ENCODE measurements at regions not wholly inside any gene's neighbourhood (a gene's known extent, or its start where the extent isn't known, plus 50 kb on each side); places are given as distances from the start of the nearest gene placed in this dataset.

DNA sequence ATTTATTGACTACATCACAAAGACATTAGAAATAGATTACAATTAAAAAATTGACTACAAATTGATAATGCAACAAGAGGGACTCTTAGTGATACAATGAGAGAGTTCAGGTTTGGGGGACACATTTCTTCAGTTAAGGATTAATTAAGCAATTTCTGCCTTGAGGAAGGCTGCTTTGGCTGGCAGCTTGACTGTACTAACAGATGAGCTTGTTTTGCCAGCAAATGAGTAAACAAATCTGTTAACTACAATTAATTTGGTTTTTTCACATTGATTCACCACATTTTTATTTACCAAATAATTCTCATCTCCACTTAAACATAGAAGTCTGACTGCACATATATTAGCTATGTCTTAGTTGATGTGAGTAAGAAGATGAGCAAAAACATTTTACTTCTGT, 183.6 kb upstream of the ZNF385D start:
- Mint-ChIP-seq H3K4me1 (ENCODE audit: low read depth) (no peaks in the 10 kb centered on the region), H3K4me3 (no peak overlapping the region), H3K36me3 (ENCODE audit: low read depth) (no peaks in the 10 kb centered on the region), H3K27me3 (no peaks in the 10 kb centered on the region), H3K9me3 (peaks cover 4% of the 10 kb centered on the region), H3K27ac (no peak overlapping the region)
- no peak for DNase-seq
- Histone ChIP-seq H3K4me1 (ENCODE audit: insufficient read depth, low read length) (no peaks in the 10 kb centered on the region), H3K9me3 (ENCODE audit: control insufficient read depth in 1 of 2, insufficient read depth in 1 of 2, low read length in 2 of 2) (peaks cover 0 to 6% of the 10 kb centered on the region in 2 experiments), H3K27ac (ENCODE audit: low read depth in 1 of 2, low read length in 2 of 2) (no peak overlapping the region), H3K27me3 (ENCODE audit: control insufficient read depth in 1 of 2, insufficient read depth in 2 of 2, low read length in 2 of 2) (no peaks in the 10 kb centered on the region), H3K4me3 (ENCODE audit: low read length) (no peak overlapping the region), H3K36me3 (ENCODE audit: insufficient read depth, low read length) (no peaks in the 10 kb centered on the region)
- POLR2A ChIA-PET: no interaction called here
- TF ChIP-seq, protein P1, sequence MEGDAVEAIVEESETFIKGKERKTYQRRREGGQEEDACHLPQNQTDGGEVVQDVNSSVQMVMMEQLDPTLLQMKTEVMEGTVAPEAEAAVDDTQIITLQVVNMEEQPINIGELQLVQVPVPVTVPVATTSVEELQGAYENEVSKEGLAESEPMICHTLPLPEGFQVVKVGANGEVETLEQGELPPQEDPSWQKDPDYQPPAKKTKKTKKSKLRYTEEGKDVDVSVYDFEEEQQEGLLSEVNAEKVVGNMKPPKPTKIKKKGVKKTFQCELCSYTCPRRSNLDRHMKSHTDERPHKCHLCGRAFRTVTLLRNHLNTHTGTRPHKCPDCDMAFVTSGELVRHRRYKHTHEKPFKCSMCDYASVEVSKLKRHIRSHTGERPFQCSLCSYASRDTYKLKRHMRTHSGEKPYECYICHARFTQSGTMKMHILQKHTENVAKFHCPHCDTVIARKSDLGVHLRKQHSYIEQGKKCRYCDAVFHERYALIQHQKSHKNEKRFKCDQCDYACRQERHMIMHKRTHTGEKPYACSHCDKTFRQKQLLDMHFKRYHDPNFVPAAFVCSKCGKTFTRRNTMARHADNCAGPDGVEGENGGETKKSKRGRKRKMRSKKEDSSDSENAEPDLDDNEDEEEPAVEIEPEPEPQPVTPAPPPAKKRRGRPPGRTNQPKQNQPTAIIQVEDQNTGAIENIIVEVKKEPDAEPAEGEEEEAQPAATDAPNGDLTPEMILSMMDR (IDR thresholded peaks at IDR 0.05): no peak
- CTCF ChIA-PET: no interaction called here
- no peak for ATAC-seq (ENCODE audit: poor library complexity)
- intact Hi-C loops (cut with DNase I, micrococcal nuclease): no loop called here

DNA sequence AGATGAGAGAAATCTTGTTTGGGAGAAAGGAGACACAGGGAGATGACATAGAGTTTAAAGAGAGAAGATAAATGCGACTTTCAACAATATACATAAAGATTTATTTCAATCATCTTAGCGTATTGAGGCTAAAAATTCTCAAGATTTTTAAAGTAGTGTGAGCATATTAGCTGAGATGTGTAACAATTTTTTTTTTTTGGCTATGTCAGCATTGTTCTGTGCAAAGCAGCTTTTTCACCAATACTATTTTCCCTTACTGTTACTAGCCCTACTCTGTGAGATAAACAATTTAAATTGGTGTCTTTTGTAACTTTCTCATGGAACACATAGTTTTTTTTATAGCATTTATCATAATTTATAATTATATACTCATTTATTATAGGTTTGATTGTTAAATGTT, 185.2 kb upstream of the ZNF385D start:
- no peaks in the 10 kb centered on the region for H3K27me3 ChIP-seq (ENCODE audit: control insufficient read depth in 1 of 2, insufficient read depth in 2 of 2, low read length in 2 of 2)
- intact Hi-C loops (cut with DNase I, micrococcal nuclease): no loop called here
- no peak overlapping the region for H3K27ac Mint-ChIP-seq
- no peaks in the 10 kb centered on the region for H3K36me3 ChIP-seq (ENCODE audit: insufficient read depth, low read length)
- peaks cover 7% of the 10 kb centered on the region for H3K9me3 Mint-ChIP-seq
- H3K36me3 Mint-ChIP-seq (ENCODE audit: low read depth): no peaks in the 10 kb centered on the region
- ChIA-PET POLR2A (no interaction called here), CTCF (no interaction called here)
- H3K4me1 Mint-ChIP-seq (ENCODE audit: low read depth): no peaks in the 10 kb centered on the region
- TF ChIP-seq, protein P1 (IDR thresholded peaks at IDR 0.05): no peak
- H3K27ac ChIP-seq (ENCODE audit: low read depth in 1 of 2, low read length in 2 of 2): no peak overlapping the region
- no peak overlapping the region for H3K4me3 Mint-ChIP-seq
- H3K4me3 ChIP-seq (ENCODE audit: low read length): no peak overlapping the region
- no peaks in the 10 kb centered on the region for H3K27me3 Mint-ChIP-seq
- ATAC-seq (ENCODE audit: poor library complexity): no peak
- peaks cover 6 to 7% of the 10 kb centered on the region in 2 experiments for H3K9me3 ChIP-seq (ENCODE audit: control insufficient read depth in 1 of 2, insufficient read depth in 1 of 2, low read length in 2 of 2)
- H3K4me1 ChIP-seq (ENCODE audit: insufficient read depth, low read length): no peaks in the 10 kb centered on the region
- DNase-seq: no peak

DNA sequence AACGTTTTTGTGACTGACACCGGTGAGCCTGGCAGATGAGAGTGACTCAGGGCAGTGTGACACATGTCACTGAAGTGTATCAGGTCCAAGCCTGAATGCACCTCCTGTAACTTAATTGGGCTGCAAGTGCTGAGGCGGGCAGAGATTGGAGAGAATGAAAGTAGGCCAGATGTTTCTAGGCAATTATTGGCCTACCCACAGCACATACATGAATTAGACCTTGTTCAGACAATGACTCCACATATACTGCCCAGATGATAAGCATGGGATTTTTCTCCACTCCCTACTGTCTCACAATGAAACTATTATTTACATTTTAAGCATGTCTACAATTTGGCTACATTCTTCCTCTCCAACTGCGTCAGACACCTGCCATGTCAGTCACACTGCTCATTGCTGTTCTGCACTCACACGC, 187.3 kb upstream of the ZNF385D start:
- Mint-ChIP-seq H3K9me3 (peaks cover 7% of the 10 kb centered on the region), H3K36me3 (ENCODE audit: low read depth) (no peaks in the 10 kb centered on the region), H3K27me3 (no peaks in the 10 kb centered on the region), H3K4me3 (no peak overlapping the region), H3K4me1 (ENCODE audit: low read depth) (no peaks in the 10 kb centered on the region), H3K27ac (no peak overlapping the region)
- POLR2A ChIA-PET: no interaction called here
- CTCF ChIA-PET: no interaction called here
- no peak for ATAC-seq (ENCODE audit: poor library complexity)
- no peaks in the 10 kb centered on the region for H3K36me3 ChIP-seq (ENCODE audit: insufficient read depth, low read length)
- intact Hi-C loops (cut with DNase I, micrococcal nuclease): no loop called here
- peaks cover 4 to 7% of the 10 kb centered on the region in 2 experiments for H3K9me3 ChIP-seq (ENCODE audit: control insufficient read depth in 1 of 2, insufficient read depth in 1 of 2, low read length in 2 of 2)
- no peak for DNase-seq
- TF ChIP-seq, protein P1 (IDR thresholded peaks at IDR 0.05): no peak
- no peaks in the 10 kb centered on the region for H3K4me1 ChIP-seq (ENCODE audit: insufficient read depth, low read length)
- H3K27me3 ChIP-seq (ENCODE audit: control insufficient read depth in 1 of 2, insufficient read depth in 2 of 2, low read length in 2 of 2): no peaks in the 10 kb centered on the region
- no peak overlapping the region for H3K4me3 ChIP-seq (ENCODE audit: low read length)
- no peak overlapping the region for H3K27ac ChIP-seq (ENCODE audit: low read depth in 1 of 2, low read length in 2 of 2)

All from CD4-positive, alpha-beta T cell (primary cell).